ENCODE measurements at regions not wholly inside any gene's neighbourhood (a gene's known extent, or its start where the extent isn't known, plus 50 kb on each side); places are given as distances from the start of the nearest gene placed in this dataset.
A peak's percentile ranks its signal among the peaks of the same experiment; 100 is the strongest.

- peaks cover 7% of the 10 kb centered on the region; the same call in 1 of the 2 replicates for H3K36me3 Mint-ChIP-seq
- no peak overlapping the region for H3K27ac Mint-ChIP-seq
- H3K4me3 Mint-ChIP-seq, result no peak overlapping the region
- 0 out of 2 replicates have a peak, but pooled peaks cover 3% of the 10 kb centered on the region for H3K4me1 Mint-ChIP-seq
- no peaks in the 10 kb centered on the region for H3K27me3 Mint-ChIP-seq (ENCODE audit: low read depth)
- TF ChIP-seq PRDM15 (CRISPR knock-in tag; IDR thresholded peaks at IDR 0.05), result no peak
- TF ChIP-seq ERG (CRISPR knock-in tag; IDR thresholded peaks at IDR 0.05), result no peak
- TF ChIP-seq ATF3 (CRISPR knock-in tag; conservative IDR thresholded peaks at IDR 0.05), result no peak
- no peak for TF ChIP-seq TEAD1 (CRISPR knock-in tag; IDR thresholded peaks at IDR 0.05)
- TF ChIP-seq ZNF263 (CRISPR knock-in tag; IDR thresholded peaks at IDR 0.05; ENCODE audit: low read depth), result no peak
- no peak for TF ChIP-seq PREB (CRISPR knock-in tag; IDR thresholded peaks at IDR 0.05; ENCODE audit: borderline replicate concordance)
- no peak for TF ChIP-seq STAT6 (CRISPR knock-in tag; conservative IDR thresholded peaks at IDR 0.05; ENCODE audit: low read depth)
- TF ChIP-seq ATF6 (CRISPR knock-in tag; IDR thresholded peaks at IDR 0.05), result no peak
- TF ChIP-seq TCF7 (CRISPR knock-in tag; IDR thresholded peaks at IDR 0.05; ENCODE audit: low read depth), result no peak
- no peak for TF ChIP-seq ZNF219 (CRISPR knock-in tag; IDR thresholded peaks at IDR 0.05; ENCODE audit: borderline replicate concordance)
- no peak for TF ChIP-seq CDX4 (CRISPR knock-in tag; IDR thresholded peaks at IDR 0.05; ENCODE audit: borderline replicate concordance)
- TF ChIP-seq SP1 (CRISPR knock-in tag; conservative IDR thresholded peaks at IDR 0.05), result no peak
- no peak for TF ChIP-seq NR2C2 (CRISPR knock-in tag; IDR thresholded peaks at IDR 0.05)
- TF ChIP-seq ETV6 (CRISPR knock-in tag; IDR thresholded peaks at IDR 0.05), result no peak
- no peak for TF ChIP-seq ZNF317 (CRISPR knock-in tag; IDR thresholded peaks at IDR 0.05; ENCODE audit: borderline replicate concordance, low read depth)
- TF ChIP-seq HMGXB4 (CRISPR knock-in tag; IDR thresholded peaks at IDR 0.05), result no peak
- DNase-seq (ENCODE audit: low spot score) (no peak), ATAC-seq (peak; percentile 88)
- CTCF ChIA-PET, result no interaction called here
- peaks cover 37% of the 10 kb centered on the region for H3K9me3 Mint-ChIP-seq
- POLR2A ChIA-PET, result no interaction called here
Measured at GRCh38 chr4:141375855-141376254, 155.2 kb downstream of the ZNF330 start.

Data from WTC11 (cell line).